IPS-18c (cell line): ENCODE measurements at regions not wholly inside any gene's neighbourhood (a gene's known extent, or its start where the extent isn't known, plus 50 kb on each side); places are given as distances from the start of the nearest gene placed in this dataset.

ENCODE experiments used
- H3K4me3 ChIP-seq: 2 replicates; pipeline ENCODE4 v1.7.0; 2013; ENCODE audit warnings: low read depth, mild to moderate bottlenecking, low read length, moderate library complexity; ENCODE audit not compliant: insufficient read depth
- H3K9me3 ChIP-seq: one replicate; pipeline ENCODE4 v1.6.1; 2013; ENCODE audit warnings: mild to moderate bottlenecking, low read length, moderate library complexity; ENCODE audit not compliant: control insufficient read depth, insufficient read depth

DNA sequence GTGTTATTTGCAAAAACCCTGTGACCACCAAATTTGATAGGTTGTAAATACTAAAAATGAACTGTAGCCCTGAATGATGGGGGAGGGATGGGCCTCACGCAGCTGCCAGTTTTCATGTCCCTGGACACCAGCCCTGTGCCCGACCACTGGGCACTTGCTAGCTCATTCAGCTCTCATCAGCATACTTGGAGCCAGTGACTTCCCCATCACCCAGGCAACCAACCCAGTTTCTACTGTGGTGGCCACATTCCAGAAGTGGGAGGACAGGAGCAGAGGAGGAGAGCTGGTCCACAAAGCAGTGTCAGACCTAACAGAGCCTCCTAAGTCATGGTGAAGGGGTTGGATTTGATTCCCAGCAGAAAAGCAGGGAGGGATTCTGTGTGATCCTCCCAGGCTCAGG, 128.2 kb downstream of the CPEB2 start:
- Histone ChIP-seq H3K4me3 (no peak overlapping the region), H3K9me3 (peaks cover 5% of the 10 kb centered on the region)

DNA sequence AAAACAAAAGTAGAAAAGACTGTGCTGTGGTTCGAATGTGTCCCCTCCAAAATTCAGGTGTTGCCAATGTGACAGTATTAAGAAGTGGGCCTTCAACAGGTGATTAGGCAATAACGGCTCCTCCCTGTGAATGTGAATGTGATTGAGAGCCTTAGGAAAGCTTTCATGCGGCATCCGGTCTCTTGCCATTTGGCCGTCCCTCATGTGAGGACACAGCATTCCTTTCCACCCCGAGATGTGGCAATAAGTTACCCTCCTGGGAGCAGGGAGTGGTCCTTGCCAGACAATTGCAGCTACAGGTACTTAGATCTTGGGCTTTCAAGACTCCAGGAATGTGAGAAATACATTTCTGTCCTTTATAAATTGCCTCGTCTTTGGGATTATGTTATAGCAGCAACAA, 129.3 kb downstream of the CPEB2 start:
- H3K9me3 ChIP-seq = peaks cover 6% of the 10 kb centered on the region
- H3K4me3 ChIP-seq = no peak overlapping the region

DNA sequence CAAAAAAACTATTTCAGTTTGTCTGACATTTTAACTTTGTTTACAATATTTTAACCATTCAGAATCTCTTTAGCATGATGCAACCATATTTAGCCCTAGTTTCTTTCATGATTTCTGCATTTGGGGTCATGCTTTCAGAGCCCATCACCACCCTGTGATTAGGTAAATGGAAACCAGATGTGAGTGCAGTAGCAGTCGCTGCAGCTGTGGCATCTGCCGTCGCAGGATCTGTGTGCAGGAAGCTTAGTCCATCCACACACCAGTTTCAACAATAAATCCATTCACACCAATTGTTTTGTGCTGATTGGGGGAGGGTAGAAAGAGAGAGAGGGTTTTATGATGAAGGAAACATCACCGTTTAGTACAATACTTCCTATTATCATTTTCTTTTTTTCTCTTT, 130.5 kb downstream of the CPEB2 start:
- H3K4me3 ChIP-seq = no peak overlapping the region
- H3K9me3 ChIP-seq = peaks cover 6% of the 10 kb centered on the region

DNA sequence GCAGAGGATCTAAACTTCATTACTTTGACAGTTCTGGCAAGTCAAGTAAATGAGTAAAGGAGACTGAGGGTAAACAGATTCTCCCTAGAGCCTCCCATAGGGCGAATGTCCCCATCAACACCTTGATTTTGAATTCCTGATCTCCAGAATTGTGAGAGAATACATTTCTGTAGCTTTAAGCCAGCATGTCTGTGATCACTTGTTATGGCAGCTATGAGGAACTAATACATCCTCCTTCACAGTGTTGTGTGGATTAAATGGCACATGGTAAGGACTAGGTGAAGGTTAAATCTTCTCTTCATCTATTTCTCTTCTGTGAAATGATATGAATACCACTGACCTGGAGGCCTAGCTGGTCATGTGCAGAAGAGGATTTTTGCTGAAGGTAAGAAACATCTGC, 137.3 kb downstream of the CPEB2 start:
- H3K4me3 ChIP-seq = no peak overlapping the region
- peaks cover 4% of the 10 kb centered on the region for H3K9me3 ChIP-seq

DNA sequence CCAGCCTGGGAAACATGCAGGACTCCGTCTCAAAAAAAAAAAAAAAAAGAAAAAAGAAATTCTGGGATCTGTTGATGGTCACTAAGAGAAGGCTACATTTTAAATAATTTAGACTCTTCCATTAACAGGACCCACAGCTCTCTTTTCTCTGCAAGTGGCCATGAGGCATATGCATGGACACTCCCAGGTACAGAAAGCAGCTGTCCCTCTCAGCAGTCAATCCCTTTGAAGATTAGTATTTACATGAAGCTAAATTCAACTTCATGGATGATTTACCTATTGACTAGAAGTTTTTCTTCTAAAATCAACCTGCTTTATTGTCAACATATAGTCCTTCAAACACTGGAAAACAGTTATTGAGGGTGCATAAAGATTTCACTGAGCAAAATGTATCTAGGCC, 139.9 kb downstream of the CPEB2 start:
- Histone ChIP-seq H3K4me3 (no peak overlapping the region), H3K9me3 (no peaks in the 10 kb centered on the region)

DNA sequence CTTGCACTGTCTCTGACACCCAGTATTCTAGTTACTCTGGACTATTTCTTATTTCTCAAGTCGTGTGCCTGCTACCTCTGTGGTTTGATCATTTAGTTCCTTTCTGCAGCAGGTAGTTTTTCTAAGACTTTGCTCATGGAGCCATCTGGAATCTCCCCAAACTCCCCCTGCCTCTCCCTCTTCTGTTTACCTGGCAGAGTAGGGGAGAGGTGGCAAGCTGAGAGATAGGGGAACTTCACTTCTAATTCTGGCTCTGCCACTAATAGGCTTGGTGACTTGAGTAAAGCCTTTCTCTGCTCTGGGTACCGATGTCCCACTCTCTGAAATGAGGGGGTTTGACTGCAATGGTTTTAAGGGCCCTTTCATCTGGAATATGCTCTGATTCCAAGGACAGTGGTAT, 141.3 kb downstream of the CPEB2 start:
- Histone ChIP-seq H3K4me3 (no peak overlapping the region), H3K9me3 (no peaks in the 10 kb centered on the region)

DNA sequence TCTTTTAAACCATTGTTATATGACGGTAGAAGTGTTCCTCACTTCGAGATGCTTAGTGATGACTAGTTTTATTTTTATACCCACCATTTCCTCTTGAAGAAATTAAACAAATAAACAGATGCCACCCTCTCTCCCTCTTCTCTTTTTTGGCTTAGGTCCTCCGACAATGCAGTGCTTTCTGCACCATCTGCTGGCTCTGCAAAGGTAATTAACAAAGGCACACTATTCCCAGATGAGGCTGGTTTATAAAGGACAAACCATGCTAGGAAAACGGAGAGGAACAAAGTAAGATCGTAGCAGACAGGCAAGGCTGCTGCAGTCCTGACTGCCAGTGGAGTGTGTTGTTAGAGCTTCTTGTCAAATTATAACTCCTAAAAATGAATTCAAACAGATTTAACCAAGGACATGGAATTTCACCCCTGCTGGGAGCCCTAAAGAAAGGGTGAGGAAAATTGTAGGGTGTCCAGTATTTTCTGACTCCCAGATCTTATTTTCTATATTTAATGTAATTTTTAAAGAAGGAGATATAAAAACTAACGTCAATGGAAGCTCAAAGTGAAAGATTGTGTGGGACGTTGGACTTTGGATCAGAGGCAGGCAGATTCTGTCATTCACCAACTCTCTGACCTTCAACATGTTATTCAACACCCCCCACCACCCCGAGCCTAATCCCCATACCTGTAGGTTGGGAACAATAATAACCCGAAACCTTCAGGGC, 142.1 kb downstream of the CPEB2 start:
- Histone ChIP-seq H3K9me3 (no peaks in the 10 kb centered on the region), H3K4me3 (no peak overlapping the region)

DNA sequence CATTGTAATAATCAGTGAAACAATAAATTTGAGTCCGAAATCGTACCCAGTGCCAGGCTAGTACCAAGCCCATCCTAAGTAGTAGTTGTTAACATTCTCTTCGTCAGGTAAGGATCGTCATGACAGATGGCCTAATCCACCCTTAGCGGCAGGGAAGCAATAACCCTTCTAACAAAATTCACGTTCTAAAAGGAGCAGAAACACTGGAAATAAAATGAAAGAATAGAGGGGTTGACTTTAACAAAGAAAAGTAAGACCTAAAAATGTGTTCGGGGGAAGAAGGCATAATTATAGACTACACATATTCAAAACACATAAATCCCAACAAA, 142.7 kb downstream of the CPEB2 start:
- Histone ChIP-seq H3K9me3 (no peaks in the 10 kb centered on the region), H3K4me3 (no peak overlapping the region)

DNA sequence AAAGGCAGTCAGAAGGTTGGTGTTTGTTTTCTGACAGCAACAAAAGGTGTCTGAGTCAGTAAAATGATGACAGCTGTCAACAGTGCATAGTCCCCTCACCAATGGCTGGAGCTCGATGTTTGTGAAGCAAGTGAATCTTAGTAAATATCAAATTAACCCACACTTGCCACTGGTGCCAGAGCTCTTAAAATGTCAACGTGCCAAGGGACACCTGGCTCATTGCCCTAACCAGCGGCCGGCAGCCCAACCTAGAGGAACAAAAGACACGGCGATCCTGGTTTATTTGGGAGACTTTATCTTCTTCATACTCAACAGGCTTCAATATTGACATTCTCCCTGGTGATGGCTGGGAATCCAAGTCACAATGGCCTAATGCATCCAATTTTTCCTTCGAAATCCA, 143.4 kb downstream of the CPEB2 start:
- Histone ChIP-seq H3K4me3 (no peak overlapping the region), H3K9me3 (no peaks in the 10 kb centered on the region)

DNA sequence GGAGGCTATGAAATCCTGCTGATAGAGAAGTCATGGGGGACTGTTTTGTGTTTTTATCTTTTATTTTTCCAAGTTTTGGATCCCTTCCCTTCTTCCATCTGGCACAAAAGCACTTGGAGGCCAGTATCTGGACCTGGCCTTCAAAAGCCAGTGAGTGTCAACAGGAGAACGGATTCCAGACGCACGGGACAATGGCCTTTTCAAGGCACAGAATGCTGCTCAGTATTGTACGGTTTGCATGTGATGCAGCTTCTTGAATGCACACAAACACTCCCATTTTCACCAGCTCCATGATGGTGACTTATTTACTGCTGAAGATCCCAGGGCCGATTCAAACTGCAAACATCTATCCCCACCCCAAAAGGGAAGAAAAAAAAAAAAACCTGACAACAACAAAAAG, 145.4 kb downstream of the CPEB2 start:
- H3K9me3 ChIP-seq = no peaks in the 10 kb centered on the region
- H3K4me3 ChIP-seq = no peak overlapping the region

DNA sequence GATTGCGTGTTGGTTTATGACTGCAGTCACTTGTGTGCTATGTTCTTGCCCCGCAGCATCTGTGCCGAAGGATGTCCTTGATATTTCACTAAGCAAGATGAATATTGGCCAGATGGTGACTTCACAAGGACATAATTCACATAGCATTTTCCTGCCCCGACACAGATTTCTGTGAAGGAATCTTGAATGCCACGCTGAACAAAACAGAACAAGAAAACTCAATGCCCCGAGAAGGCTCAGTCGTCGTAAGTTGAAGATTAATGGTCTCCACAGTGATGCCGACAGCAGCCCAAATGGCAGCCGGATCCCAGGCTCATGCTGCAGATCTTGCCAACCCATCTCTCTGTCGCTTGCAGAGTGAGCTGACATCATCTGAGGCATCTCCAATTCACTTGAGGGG, 145.9 kb downstream of the CPEB2 start:
- no peaks in the 10 kb centered on the region for H3K9me3 ChIP-seq
- no peak overlapping the region for H3K4me3 ChIP-seq

DNA sequence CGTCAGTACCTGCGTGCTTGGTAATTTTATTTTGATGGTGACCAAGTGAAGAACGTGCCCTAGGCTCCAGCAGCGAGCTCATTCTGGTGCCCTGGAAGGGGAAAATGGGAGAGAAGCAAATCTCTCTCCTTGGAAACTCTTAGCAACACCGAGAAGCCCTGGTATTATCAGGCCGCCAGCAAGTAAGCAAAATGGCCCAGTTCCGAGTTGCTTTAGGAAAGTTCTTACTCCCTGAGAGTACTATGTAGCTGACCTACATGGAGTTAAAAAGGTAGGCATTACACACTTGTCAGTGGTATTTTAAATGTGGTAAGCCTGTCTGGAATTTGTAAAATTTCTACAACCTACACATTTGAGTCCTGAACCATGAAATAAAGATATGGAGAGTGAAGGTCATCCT, 146.4 kb downstream of the CPEB2 start:
- no peaks in the 10 kb centered on the region for H3K9me3 ChIP-seq
- no peak overlapping the region for H3K4me3 ChIP-seq

DNA sequence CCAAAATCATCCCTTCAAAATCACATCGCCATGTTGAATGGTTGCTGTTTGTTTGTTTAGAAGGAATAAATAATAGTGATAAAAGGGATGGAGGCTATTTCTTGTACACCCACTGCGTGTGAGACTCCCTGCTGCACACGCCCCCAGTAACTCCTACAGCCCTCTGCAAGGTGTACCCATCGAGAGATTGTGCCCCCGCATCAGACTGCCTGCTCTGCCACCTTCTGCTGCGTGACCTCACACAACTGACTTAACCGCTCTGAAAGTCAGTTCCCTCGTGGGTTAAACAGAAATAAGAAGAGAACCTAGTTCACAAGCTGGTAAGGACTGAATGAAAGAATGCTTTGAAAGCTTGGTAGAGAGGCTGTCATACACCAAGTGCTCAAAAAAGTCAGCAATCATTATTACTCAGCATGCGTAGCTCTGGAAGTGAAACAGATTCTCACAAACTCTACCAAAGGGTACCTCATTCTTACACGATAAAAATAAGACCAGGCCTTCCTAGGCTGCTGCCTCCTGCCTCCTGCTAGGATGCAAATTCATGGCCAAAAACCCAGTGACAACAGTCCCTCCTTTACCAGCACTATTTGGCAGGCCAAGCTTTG, 147.1 kb downstream of the CPEB2 start:
- Histone ChIP-seq H3K4me3 (no peak overlapping the region), H3K9me3 (no peaks in the 10 kb centered on the region)

DNA sequence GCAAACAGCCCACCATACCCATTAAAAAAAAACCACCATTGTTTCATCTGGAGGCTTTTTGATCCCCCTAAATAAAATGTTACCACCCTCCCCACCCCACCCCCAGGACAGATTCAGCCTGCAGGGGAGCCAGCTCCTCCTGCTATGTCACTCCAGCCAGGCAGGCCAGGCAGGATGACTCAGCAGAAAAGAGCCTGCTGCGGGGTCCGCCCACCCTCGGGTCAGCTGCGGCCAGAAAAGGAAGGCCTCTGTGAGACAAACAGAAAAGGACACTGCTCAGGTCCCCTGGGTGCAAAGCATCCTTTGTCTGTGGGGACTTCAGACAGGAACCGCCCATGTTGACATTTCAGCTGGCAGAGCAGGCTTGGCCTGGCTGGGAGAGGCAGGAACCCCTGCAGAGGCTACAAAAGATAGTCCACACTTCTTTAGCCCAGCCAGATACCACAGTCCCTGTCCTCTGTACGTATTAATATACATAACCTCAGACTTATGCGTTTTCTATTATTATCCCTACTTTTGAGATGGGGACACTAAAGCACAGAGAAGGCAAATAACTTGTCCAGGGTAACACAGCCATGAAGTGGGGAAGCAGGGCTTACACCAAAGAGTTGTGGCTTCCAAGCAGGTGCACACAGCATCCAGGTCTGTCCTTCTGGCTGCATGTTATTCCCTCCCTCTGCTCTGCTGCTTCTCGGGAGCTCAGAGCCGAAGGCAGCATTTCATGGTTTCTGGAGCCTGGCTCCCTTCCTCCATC, 147.7 kb downstream of the CPEB2 start:
- Histone ChIP-seq H3K4me3 (no peak overlapping the region), H3K9me3 (no peaks in the 10 kb centered on the region)

DNA sequence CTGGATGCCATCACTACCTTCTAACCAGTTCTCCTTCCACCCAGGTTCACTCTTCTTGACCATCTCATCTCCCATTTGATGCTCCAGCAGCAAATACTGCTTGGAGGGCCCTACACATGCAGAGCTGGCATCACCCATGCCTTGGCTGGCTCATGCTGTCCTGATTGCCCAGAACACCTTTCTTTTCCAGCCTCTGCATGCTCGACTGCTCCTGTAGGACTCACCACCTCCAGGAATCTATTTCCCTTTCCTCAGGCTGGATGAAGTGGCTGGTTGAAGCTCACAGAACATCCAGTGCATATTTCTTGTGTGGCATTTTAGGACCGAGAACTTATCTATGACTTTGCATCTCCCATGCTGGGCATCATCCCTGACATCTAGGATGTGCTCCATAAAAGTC, 148.3 kb downstream of the CPEB2 start:
- H3K9me3 ChIP-seq = no peaks in the 10 kb centered on the region
- no peak overlapping the region for H3K4me3 ChIP-seq

DNA sequence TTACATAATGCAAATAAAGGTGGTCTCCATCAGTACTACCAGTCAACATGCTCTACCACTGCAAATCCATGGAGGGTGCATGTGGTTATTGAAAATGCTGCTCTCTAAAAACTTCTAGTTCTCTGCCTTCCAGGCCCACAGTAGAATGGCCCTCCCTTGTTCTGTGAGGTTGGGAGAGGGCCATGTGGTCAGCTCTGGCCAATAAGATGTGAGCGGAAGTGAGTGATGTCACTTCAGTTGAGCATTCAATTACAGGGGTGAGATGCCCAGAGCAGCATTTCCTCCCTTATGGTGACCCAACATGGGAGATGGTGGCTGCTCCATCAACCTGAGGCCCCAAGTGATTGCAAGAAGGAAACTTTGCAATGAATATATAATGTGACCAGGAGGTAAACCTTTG, 148.8 kb downstream of the CPEB2 start:
- no peak overlapping the region for H3K4me3 ChIP-seq
- H3K9me3 ChIP-seq = no peaks in the 10 kb centered on the region

DNA sequence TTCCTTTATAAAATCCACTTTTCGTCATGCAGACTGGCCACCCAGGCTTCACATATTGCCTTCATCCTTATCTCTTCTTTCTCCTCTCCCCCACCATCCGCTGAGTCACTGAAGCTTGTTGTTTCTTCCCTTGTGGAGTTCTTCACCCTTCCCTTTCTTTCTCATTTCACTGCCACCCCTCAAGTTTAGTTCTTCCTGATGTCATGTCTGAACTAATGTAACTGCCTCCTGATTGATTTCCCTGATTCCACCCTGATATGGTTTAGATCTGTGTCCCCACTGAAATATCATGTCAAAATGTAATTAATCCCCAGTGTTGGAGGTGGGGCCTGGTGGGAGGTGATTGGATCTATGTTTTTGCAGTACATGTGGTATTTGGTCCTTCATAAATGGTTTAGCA, 151.4 kb downstream of the CPEB2 start:
- Histone ChIP-seq H3K9me3 (no peaks in the 10 kb centered on the region), H3K4me3 (no peak overlapping the region)

DNA sequence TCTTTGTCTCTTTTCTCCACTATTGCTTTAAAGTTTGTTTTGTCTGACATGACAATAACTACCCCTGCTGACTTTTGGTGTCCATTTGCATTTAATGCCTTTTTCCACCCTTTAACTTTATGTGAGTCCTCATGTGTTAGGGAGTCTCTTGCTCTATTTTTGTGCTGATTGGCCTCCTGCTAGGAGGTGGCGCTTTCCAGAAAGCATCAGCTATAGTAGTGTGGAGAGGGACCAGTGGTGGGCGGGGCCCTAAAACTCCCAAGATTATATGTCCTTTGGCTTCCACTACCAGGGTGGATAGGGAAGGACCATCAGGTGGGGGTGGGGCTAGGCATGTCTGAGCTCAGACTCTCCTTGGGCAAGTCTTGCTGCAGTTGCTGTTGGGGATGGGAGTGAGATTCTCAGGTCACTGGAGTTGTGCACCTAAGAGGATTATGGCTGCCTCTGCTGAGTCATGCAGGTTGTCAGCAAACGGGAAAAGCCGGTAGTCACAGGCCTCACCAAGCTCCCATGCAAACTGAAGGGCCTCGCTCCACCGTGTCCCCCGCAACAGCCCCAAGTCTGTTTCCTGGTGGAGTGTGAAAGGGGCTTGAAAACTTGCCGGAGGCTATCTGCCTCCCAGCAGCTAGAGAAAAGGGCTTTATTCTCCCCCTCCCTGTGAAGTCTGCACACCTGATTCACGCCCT, 156.3 kb downstream of the CPEB2 start:
- H3K4me3 ChIP-seq = no peak overlapping the region
- no peaks in the 10 kb centered on the region for H3K9me3 ChIP-seq
